ENCODE measurements at regions not wholly inside any gene's neighbourhood (a gene's known extent, or its start where the extent isn't known, plus 50 kb on each side); places are given as distances from the start of the nearest gene placed in this dataset.

- Mint-ChIP-seq H3K4me3 (no peak overlapping the region), H3K9me3 (no peaks in the 10 kb centered on the region), H3K27me3 (ENCODE audit: low read depth in 3 of 3) (peaks cover 1 to 2% (median 2%) of the 10 kb centered on the region in 3 donors), H3K4me1 (no peaks in the 10 kb centered on the region), H3K36me3 (no peaks in the 10 kb centered on the region), H3K27ac (no peak overlapping the region)
- no peak for DNase-seq
Measured at GRCh38 chr1:201661823-201662359, 123.0 kb downstream of the NAV1 start.

- no peak overlapping the region for H3K27ac Mint-ChIP-seq
- H3K27me3 Mint-ChIP-seq (ENCODE audit: low read depth in 3 of 3): peaks cover 0 to 2% (median 1%) of the 10 kb centered on the region in 3 donors
- H3K9me3 Mint-ChIP-seq: no peaks in the 10 kb centered on the region
- no peaks in the 10 kb centered on the region for H3K36me3 Mint-ChIP-seq
- no peak for DNase-seq
- no peaks in the 10 kb centered on the region for H3K4me1 Mint-ChIP-seq
- H3K4me3 Mint-ChIP-seq: no peak overlapping the region
Measured at GRCh38 chr1:201662646-201663045, 123.7 kb downstream of the NAV1 start.

- Mint-ChIP-seq H3K27me3 (ENCODE audit: low read depth in 3 of 3) (peaks cover 0 to 2% (median 1%) of the 10 kb centered on the region in 3 donors), H3K9me3 (no peaks in the 10 kb centered on the region), H3K27ac (no peak overlapping the region), H3K4me3 (no peak overlapping the region), H3K36me3 (no peaks in the 10 kb centered on the region), H3K4me1 (no peaks in the 10 kb centered on the region)
- no peak for DNase-seq
Measured at GRCh38 chr1:201663491-201664113, 124.7 kb downstream of the NAV1 start.

GRCh38 chr1:201665036-201665435 lies 126.1 kb downstream of the NAV1 start:
- Mint-ChIP-seq H3K9me3 (no peaks in the 10 kb centered on the region), H3K27me3 (ENCODE audit: low read depth in 3 of 3) (peaks cover 0 to 1% (median 0%) of the 10 kb centered on the region in 3 donors), H3K4me1 (no peaks in the 10 kb centered on the region), H3K36me3 (no peaks in the 10 kb centered on the region), H3K4me3 (no peak overlapping the region), H3K27ac (no peak overlapping the region)
- DNase-seq: no peak

GRCh38 chr1:201666102-201666501 lies 127.2 kb downstream of the NAV1 start:
- Mint-ChIP-seq H3K27ac (no peak overlapping the region), H3K9me3 (no peaks in the 10 kb centered on the region), H3K36me3 (no peaks in the 10 kb centered on the region), H3K4me1 (no peaks in the 10 kb centered on the region), H3K27me3 (ENCODE audit: low read depth in 3 of 3) (peaks cover 0 to 1% (median 0%) of the 10 kb centered on the region in 3 donors), H3K4me3 (no peak overlapping the region)
- no peak for DNase-seq

GRCh38 chr1:201666645-201667044 lies 127.7 kb downstream of the NAV1 start:
- DNase-seq: no peak
- peaks cover 0 to 1% (median 0%) of the 10 kb centered on the region in 3 donors for H3K27me3 Mint-ChIP-seq (ENCODE audit: low read depth in 3 of 3)
- H3K36me3 Mint-ChIP-seq: no peaks in the 10 kb centered on the region
- H3K9me3 Mint-ChIP-seq: no peaks in the 10 kb centered on the region
- H3K4me1 Mint-ChIP-seq: no peaks in the 10 kb centered on the region
- no peak overlapping the region for H3K27ac Mint-ChIP-seq
- H3K4me3 Mint-ChIP-seq: no peak overlapping the region

- H3K36me3 Mint-ChIP-seq: no peaks in the 10 kb centered on the region
- H3K27me3 Mint-ChIP-seq (ENCODE audit: low read depth in 3 of 3): peaks cover 0 to 1% (median 0%) of the 10 kb centered on the region in 3 donors
- H3K4me3 Mint-ChIP-seq: no peak overlapping the region
- no peaks in the 10 kb centered on the region for H3K4me1 Mint-ChIP-seq
- H3K9me3 Mint-ChIP-seq: no peaks in the 10 kb centered on the region
- DNase-seq: no peak
- H3K27ac Mint-ChIP-seq: no peak overlapping the region
Measured at GRCh38 chr1:201667479-201667878, 128.6 kb downstream of the NAV1 start.

GRCh38 chr1:201670517-201670916 lies 131.6 kb downstream of the NAV1 start:
- H3K27me3 Mint-ChIP-seq (ENCODE audit: low read depth in 3 of 3): peaks cover 0 to 2% (median 1%) of the 10 kb centered on the region in 3 donors

GRCh38 chr1:201672685-201673084 lies 133.8 kb downstream of the NAV1 start:
- no peak overlapping the region for H3K27ac Mint-ChIP-seq
- no peaks in the 10 kb centered on the region for H3K9me3 Mint-ChIP-seq
- DNase-seq: no peak
- H3K4me1 Mint-ChIP-seq: no peaks in the 10 kb centered on the region
- H3K27me3 Mint-ChIP-seq (ENCODE audit: low read depth in 3 of 3): peaks cover 0 to 2% (median 2%) of the 10 kb centered on the region in 3 donors
- no peaks in the 10 kb centered on the region for H3K36me3 Mint-ChIP-seq
- H3K4me3 Mint-ChIP-seq: no peak overlapping the region

More at GRCh38 chr1:201670517-201670916, 131.6 kb downstream of the NAV1 start:
- DNase-seq: no peak
- no peaks in the 10 kb centered on the region for H3K9me3 Mint-ChIP-seq
- H3K4me3 Mint-ChIP-seq: no peak overlapping the region
- no peak overlapping the region for H3K27ac Mint-ChIP-seq
- no peaks in the 10 kb centered on the region for H3K36me3 Mint-ChIP-seq
- H3K4me1 Mint-ChIP-seq: no peaks in the 10 kb centered on the region

GRCh38 chr1:201673093-201673492 lies 134.2 kb downstream of the NAV1 start:
- H3K27me3 Mint-ChIP-seq (ENCODE audit: low read depth in 3 of 3): peaks cover 0 to 2% (median 2%) of the 10 kb centered on the region in 3 donors
- no peak overlapping the region for H3K4me3 Mint-ChIP-seq
- no peaks in the 10 kb centered on the region for H3K36me3 Mint-ChIP-seq
- H3K9me3 Mint-ChIP-seq: no peaks in the 10 kb centered on the region
- H3K4me1 Mint-ChIP-seq: no peaks in the 10 kb centered on the region
- DNase-seq: no peak
- no peak overlapping the region for H3K27ac Mint-ChIP-seq

GRCh38 chr1:201673915-201674314 lies 135.0 kb downstream of the NAV1 start:
- H3K9me3 Mint-ChIP-seq: no peaks in the 10 kb centered on the region
- no peak overlapping the region for H3K4me3 Mint-ChIP-seq
- peaks cover 0 to 4% (median 2%) of the 10 kb centered on the region in 3 donors for H3K27me3 Mint-ChIP-seq (ENCODE audit: low read depth in 3 of 3)
- no peaks in the 10 kb centered on the region for H3K36me3 Mint-ChIP-seq
- DNase-seq: no peak
- no peaks in the 10 kb centered on the region for H3K4me1 Mint-ChIP-seq
- H3K27ac Mint-ChIP-seq: no peak overlapping the region

- H3K27me3 Mint-ChIP-seq (ENCODE audit: low read depth in 3 of 3): peaks cover 0 to 6% (median 6%) of the 10 kb centered on the region in 3 donors
- no peaks in the 10 kb centered on the region for H3K4me1 Mint-ChIP-seq
- H3K36me3 Mint-ChIP-seq: no peaks in the 10 kb centered on the region
- H3K9me3 Mint-ChIP-seq: no peaks in the 10 kb centered on the region
- H3K27ac Mint-ChIP-seq: no peak overlapping the region
- no peak for DNase-seq
- H3K4me3 Mint-ChIP-seq: no peak overlapping the region
Measured at GRCh38 chr1:201675143-201675542, 136.2 kb downstream of the NAV1 start.

GRCh38 chr1:201676197-201676596 lies 137.3 kb downstream of the NAV1 start:
- peaks cover 0 to 6% (median 6%) of the 10 kb centered on the region in 3 donors for H3K27me3 Mint-ChIP-seq (ENCODE audit: low read depth in 3 of 3)
- H3K36me3 Mint-ChIP-seq: no peaks in the 10 kb centered on the region
- no peak overlapping the region for H3K4me3 Mint-ChIP-seq
- DNase-seq: no peak
- H3K4me1 Mint-ChIP-seq: no peaks in the 10 kb centered on the region
- H3K9me3 Mint-ChIP-seq: no peaks in the 10 kb centered on the region
- no peak overlapping the region for H3K27ac Mint-ChIP-seq

GRCh38 chr1:201676641-201677040 lies 137.7 kb downstream of the NAV1 start:
- Mint-ChIP-seq H3K27me3 (ENCODE audit: low read depth in 3 of 3) (peaks cover 0 to 6% (median 6%) of the 10 kb centered on the region in 3 donors), H3K9me3 (no peaks in the 10 kb centered on the region), H3K27ac (no peak overlapping the region), H3K36me3 (no peaks in the 10 kb centered on the region), H3K4me1 (no peaks in the 10 kb centered on the region), H3K4me3 (no peak overlapping the region)
- DNase-seq: no peak
